Psoas muscle (tissue), 7 donors: ENCODE measurements at regions not wholly inside any gene's neighbourhood (a gene's known extent, or its start where the extent isn't known, plus 50 kb on each side); places are given as distances from the start of the nearest gene placed in this dataset.
A peak's percentile ranks its signal among the peaks of the same experiment; 100 is the strongest.

ENCODE experiments used
- ATAC-seq, 4 donors: fragments of 200-7000 bp; cut with Tn5 transposase; one replicate each; pipeline ENCODE4 v1.9.1; 2020; ENCODE audit warnings: moderate library complexity in 3 of 4, mild to moderate bottlenecking in 2 of 4
- DNase-seq, 2 donors: peaks; one replicate each; pipeline ENCODE4 v3.0.0-alpha.2; 2020
- H3K27ac ChIP-seq: fragments of 200-600 bp; one replicate; pipeline ENCODE4 v1.8.0; 2022
- H3K27me3 ChIP-seq, 3 donors: fragments of 200-600 bp in 1 of 3; one replicate each; pipeline versions ENCODE4 v1.6.1 to v1.8.0; 2013 to 2022; ENCODE audit warnings: low read length in 2 of 3, mild to moderate bottlenecking in 2 of 3, moderate library complexity in 1 of 3; ENCODE audit not compliant: insufficient read depth in 3 of 3
- H3K36me3 ChIP-seq, 2 donors: fragments of 200-600 bp in 1 of 2; one replicate each; pipeline versions ENCODE4 v1.6.1 to v1.8.0; 2013 to 2022; ENCODE audit warnings: low read depth in 1 of 2, mild to moderate bottlenecking in 1 of 2, moderate library complexity in 1 of 2; ENCODE audit not compliant: insufficient read depth in 1 of 2
- H3K4me1 ChIP-seq: fragments of 200-600 bp; one replicate; pipeline ENCODE4 v1.8.0; 2022
- H3K4me3 ChIP-seq: fragments of 200-600 bp; one replicate; pipeline ENCODE4 v1.8.0; 2022; ENCODE audit warnings: mild to moderate bottlenecking
- H3K9me3 ChIP-seq: fragments of 200-600 bp; one replicate; pipeline ENCODE4 v1.8.0; 2022
- CTCF ChIP-seq: fragments of 200-600 bp; IDR thresholded peaks from one replicate; pipeline ENCODE4 v1.8.0; 2022; ENCODE audit warnings: antibody characterized with exemption
- WGBS, 3 donors: extraction: QIAGEN DNeasy Blood & Tissue Kit; methylation state at CpG; one replicate each; pipeline versions ENCODE4 v1.1.6 to v1.1.7; 2013; 5-methylcytosine and 5-hydroxymethylcytosine counted together
- intact Hi-C, 2 donors: fragments of 100-400 bp; cut with DNase I; formaldehyde crosslinking; loops; one replicate each; pipeline versions ENCODE4 v1.11.0 to v1.14.2; 2022
- donor health status: healthy with polysubstance abuse.
- donor health status: DM: no; HTN: no; CAD: no; lungs with moderate emphysema.
- donor health status: Bipolar disorder and iron deficiency.
- donor health status: healthy.
- donor health status: DM: yes; HTN: yes; CAD: no.
- donor health status: DM: no; HTN: no; CAD: no.
- donor health status: DM: yes; HTN: yes; CAD: no.

GRCh38 chr7:155377071-155377837, 79.6 kb downstream of the INSIG1 start:
- ATAC-seq (no peak), DNase-seq (no peak)
- peak overlapping the region; percentile 25 for H3K4me3 ChIP-seq
- no peak overlapping the region for H3K27ac ChIP-seq
- peaks cover 33% of the 10 kb centered on the region for H3K4me1 ChIP-seq
- no peak for TF ChIP-seq CTCF
- peaks cover 4 to 100% (median 65%) of the 10 kb centered on the region in 3 donors for H3K27me3 ChIP-seq
- H3K36me3 ChIP-seq: no peaks in the 10 kb centered on the region
- no peaks in the 10 kb centered on the region for H3K9me3 ChIP-seq
- intact Hi-C loops: no loop called here
- 8 to 12% (median 10%) methylated on average over 13 of the region's 13 CpGs for WGBS, 3 donors

GRCh38 chr7:155377838-155378579, 79.9 kb upstream of the EN2 start:
- ATAC-seq: peak in 3 of 4 donors; percentile 16 to 26 (median 19)
- 1 to 4% (median 2%) methylated on average over 33 to 45 of the region's 45 CpGs for WGBS, 3 donors
- H3K4me1 ChIP-seq: peaks cover 29% of the 10 kb centered on the region
- H3K27ac ChIP-seq: no peak overlapping the region
- H3K27me3 ChIP-seq: peaks cover 4 to 100% (median 64%) of the 10 kb centered on the region in 3 donors
- no peak for TF ChIP-seq CTCF
- H3K4me3 ChIP-seq: peak overlapping the region; percentile 25
- H3K9me3 ChIP-seq: no peaks in the 10 kb centered on the region
- DNase-seq: peak; percentile 51 to 60
- H3K36me3 ChIP-seq: no peaks in the 10 kb centered on the region
- intact Hi-C loops: no loop called here

- peaks cover 4 to 100% (median 65%) of the 10 kb centered on the region in 3 donors for H3K27me3 ChIP-seq
- WGBS, 3 donors: 18 to 28% (median 20%) methylated on average over 6 of the region's 6 CpGs
- DNase-seq (no peak), ATAC-seq (no peak)
- no peaks in the 10 kb centered on the region for H3K9me3 ChIP-seq
- H3K4me3 ChIP-seq: no peak overlapping the region
- peaks cover 23% of the 10 kb centered on the region for H3K4me1 ChIP-seq
- intact Hi-C loops: no loop called here
- no peak for TF ChIP-seq CTCF
- H3K36me3 ChIP-seq: no peaks in the 10 kb centered on the region
- no peak overlapping the region for H3K27ac ChIP-seq
Measured at GRCh38 chr7:155378580-155378934, 79.4 kb upstream of the EN2 start.

- Histone ChIP-seq H3K4me1 (peaks cover 16% of the 10 kb centered on the region), H3K27ac (no peak overlapping the region), H3K9me3 (no peaks in the 10 kb centered on the region), H3K27me3 (peaks cover 4 to 100% (median 65%) of the 10 kb centered on the region in 3 donors), H3K4me3 (no peak overlapping the region), H3K36me3 (no peaks in the 10 kb centered on the region)
- WGBS, 3 donors: 8 to 10% (median 9%) methylated on average over 10 of the region's 10 CpGs
- DNase-seq: no peak
- TF ChIP-seq CTCF: no peak
- intact Hi-C loops: no loop called here
- no peak for ATAC-seq
Measured at GRCh38 chr7:155378959-155379871, 78.7 kb upstream of the EN2 start.
